HS-27A (cell line): ENCODE measurements at regions not wholly inside any gene's neighbourhood (a gene's known extent, or its start where the extent isn't known, plus 50 kb on each side); places are given as distances from the start of the nearest gene placed in this dataset.

Source experiments
- DNase-seq: peaks from one replicate; pipeline ENCODE4 v3.0.0-alpha.2; 2012; ENCODE audit warnings: low read depth, missing footprints

DNA sequence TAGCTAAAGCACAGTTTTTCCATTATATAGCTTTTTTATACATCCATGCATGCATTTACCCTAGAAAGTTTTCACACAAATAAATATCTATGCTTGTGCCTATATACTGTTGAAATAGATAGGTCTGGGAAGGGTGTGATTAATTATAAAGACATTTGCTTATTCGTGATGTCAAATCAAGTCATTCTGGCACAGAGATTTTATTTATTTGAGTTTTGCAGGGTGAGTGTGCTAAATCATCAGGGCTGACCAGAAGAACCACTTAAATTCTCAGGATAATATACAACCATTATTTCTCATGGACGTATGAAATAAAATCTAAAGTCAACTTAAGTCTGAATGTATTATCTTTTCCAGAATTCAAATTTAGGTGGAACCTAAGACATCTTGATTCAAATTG lies 295.5 kb downstream of the EPHA4 start:
- DNase-seq = no peak

DNA sequence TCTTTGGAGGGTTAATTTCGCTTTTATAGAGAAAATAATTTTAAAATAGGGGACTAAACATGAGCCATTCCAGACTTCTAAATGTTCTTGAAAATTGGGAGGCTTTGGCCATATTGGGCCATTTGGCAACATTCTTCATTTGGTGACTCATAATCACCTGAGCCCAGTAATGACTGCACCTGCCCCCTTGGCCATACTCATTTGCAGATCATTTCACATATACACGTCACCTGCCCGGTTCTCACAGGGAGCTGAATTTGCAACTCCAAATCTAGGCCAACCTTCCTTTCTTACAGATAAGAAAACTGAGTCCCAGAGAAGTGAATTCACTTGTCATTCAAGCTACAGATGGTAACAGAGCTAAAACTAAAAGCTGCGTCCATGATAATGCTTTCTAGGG lies 289.7 kb downstream of the EPHA4 start:
- no peak for DNase-seq

DNA sequence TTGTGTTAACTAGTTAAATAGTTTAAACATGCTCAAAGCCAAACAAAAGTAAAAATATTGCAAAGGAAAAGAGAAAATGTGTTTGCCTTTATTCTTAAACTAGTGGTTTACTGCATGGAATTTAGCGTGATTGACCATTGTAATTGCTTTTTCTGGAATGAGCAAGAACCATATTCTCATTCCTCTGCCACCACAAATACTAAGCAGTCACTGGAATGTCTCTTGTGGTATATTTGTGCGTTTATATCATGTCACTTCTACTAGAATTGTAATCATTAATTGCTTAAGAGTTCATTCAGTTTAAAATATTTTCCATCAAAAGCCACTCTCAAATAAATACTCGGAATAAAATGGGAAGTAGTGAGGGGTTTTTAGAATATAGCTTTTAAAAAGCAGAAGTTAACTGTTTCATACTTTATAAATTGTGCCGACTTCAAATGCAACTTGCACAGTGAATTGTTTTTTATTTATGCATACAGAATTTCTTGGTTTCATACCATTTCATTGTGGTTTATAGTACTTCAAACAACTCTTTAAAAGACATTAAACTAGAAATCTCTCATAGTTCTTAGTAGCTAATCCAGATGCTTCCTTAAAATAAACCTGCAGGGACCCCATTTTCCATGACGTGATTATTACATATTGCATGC lies 288.1 kb downstream of the EPHA4 start:
- peak; percentile 17 for DNase-seq

GRCh38 chr2:221285148-221285547 lies 287.0 kb downstream of the EPHA4 start:
- DNase-seq = no peak

DNA sequence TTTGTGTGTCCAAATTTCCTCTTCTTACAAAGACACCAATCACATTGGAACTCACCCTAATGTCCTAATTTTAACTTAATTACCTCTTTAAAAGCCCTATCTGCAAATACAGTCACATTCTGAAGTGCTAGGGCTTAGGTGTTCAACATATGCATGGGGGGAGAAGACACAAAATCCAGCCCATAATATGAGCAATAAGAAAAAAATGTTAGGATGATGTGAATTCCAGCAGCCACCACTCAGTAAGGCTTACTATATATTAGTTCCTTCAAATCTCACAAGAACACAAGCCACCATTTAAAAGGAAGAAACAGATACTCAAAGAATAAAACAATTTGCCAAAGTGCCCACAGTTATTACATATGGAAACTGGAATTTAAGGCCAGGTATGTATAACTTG lies 285.7 kb downstream of the EPHA4 start:
- DNase-seq = no peak

DNA sequence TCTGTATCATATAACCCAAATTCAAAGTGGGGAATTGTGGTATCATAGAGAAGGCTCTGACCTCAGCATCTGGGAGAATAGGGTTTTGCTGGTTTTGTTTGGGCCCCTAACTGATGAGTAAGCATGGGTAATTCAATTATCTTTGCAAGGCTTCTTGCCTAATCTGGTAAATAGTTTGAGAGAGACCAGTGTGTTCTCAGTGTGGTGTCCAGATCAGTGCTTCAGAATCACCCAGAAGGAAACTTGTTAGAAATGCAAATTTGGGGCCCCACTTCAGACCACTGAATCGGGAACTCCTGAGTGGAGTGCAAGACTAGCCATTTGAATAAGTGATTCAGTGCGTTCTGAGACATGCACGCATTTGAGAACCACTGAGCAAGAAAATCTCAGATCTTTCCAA lies 282.7 kb downstream of the EPHA4 start:
- no peak for DNase-seq

DNA sequence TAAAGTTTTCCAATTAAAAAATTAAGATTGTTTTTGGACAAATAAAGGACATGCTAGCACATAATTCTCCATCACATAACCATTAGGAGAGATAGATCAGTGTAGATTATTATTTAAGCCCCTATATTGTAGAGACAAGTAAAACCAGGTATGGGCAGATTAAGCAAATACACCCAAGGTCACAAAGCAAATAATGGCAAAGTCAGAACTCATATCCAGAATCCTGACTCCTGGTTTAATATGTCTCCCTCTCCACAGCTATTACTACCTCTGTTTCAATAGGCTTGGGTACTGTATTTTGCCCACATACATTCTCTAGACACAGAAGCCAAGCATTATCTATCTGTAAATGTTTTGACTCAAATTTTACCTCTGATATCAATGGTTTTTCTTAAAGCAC lies 282.3 kb downstream of the EPHA4 start:
- DNase-seq = no peak

GRCh38 chr2:221293949-221294742 lies 278.0 kb downstream of the EPHA4 start:
- DNase-seq = no peak

DNA sequence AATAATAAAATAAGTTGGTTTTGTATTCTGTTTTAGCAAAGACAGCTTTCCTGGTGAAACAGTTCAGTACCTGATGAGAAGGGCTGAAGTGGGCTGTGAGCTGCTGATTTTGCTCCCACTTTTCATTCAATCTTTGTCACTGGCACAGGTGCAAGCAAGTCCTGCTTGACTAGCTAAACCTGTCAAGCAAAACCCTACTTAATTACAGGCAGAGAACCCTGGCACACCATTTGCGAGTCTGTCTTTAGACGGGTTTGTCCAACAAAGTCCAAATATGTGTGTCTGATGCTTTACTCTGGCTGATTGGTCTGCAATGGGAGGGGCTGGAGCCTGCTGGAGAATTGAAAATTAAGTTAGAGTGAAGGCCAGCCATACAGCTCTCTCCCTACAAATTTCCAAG lies 267.2 kb downstream of the EPHA4 start:
- DNase-seq = no peak

DNA sequence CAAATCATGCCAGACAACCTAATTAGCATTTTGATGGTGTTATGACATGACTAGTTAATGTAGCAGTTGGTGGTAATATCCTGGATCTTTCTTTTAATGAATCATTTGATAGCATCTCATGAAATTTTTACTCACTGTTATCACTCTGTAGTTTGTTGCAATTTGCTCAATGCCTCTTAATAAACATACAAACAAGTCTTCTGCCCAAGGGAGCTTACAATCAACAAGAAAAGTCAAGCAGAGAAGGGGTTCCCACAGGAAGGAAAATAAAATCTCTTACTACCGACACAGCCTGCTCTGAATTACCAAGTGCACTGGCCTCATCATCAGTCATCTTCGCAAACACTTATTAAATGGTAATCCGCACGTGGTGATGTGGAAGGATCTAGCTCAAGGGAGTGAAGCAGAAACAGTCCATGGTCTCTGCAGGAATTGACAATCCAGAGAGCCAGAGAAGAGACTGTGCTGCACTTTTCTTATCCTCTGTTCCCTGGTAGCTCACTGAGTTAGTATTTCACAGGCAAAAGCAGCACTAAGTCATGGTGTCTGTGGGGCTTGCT lies 263.5 kb downstream of the EPHA4 start:
- DNase-seq = no peak

GRCh38 chr2:221309892-221310583 lies 262.1 kb downstream of the EPHA4 start:
- DNase-seq = no peak

GRCh38 chr2:221310730-221311129 lies 261.4 kb downstream of the EPHA4 start:
- no peak for DNase-seq

GRCh38 chr2:221312634-221313033 lies 259.5 kb downstream of the EPHA4 start:
- DNase-seq = no peak

GRCh38 chr2:221314786-221315185 lies 257.3 kb downstream of the EPHA4 start:
- DNase-seq = no peak

GRCh38 chr2:221318376-221319130 lies 253.6 kb downstream of the EPHA4 start:
- DNase-seq = no peak

- DNase-seq = no peak
Measured at GRCh38 chr2:221322741-221323140, 249.4 kb downstream of the EPHA4 start.

DNA sequence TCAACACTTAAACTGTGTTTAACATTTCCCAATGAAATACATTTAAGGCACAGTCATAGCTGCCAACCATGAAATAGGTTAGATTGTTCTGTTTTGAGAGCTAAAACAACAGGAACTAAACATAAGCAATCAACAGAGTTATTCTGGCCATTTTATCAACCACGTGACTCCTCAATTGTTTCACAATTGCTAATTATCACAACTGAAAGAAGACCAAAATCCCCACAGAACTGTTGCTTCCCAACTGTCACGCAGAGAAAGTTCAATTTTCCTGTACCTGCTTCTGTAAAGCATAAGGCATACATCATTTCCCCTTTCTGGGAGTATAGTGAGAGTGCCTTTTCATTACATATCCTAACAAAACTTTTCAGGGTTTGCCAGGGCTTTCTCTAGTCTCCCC lies 248.6 kb downstream of the EPHA4 start:
- no peak for DNase-seq

DNA sequence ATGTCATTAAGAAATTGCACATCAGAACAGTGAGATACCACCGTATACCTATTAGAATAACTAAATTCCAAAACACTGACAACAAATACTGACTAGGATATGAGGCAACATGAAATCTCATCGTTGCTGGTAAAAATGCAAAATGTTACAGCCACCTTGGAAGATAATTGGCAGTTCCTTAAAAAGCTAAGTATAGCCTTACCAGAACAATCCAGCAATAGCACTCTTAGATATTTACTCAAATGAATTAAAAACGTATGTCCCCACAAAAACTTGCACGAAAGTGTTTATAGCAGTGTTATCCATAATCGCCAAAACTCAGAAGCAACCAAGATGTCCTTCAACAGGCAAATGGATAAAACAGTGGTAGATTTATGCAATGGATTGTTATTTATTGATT lies 241.7 kb downstream of the EPHA4 start:
- no peak for DNase-seq

DNA sequence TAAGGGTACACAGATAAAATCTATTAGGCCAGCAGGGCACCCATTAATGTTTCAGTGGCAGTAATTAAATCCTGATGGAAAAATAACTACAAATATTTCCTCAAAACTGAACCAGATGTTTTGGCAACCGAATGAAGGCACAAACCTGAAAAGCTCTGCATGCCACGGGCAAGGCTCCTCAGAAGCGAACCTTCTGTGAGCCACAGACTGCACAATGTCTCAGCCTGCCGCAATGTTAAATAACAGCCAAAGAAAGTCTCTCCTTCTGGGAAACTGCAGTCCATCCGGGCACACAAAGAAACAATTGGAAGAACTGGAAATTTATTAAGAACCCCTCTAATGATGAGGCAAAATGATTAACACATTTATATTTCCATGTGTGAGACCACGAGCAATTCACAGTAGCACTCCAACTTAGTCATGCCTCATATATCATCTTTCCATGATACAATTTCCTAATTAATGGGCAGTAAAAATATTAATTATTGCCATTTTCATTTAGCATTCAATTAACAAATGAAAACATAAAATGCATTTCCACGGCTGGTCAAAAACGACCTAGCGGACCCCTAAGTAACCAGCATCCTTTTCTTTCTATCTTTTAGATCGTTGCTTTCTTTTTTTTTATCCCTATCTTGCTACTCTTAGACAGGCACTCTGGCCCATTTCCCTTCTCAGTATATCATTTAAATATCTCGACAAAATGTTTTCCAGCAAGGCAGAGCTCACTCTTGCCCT lies 237.5 kb downstream of the EPHA4 start:
- DNase-seq = no peak

- DNase-seq = no peak
Measured at GRCh38 chr2:221335219-221335752, 236.8 kb downstream of the EPHA4 start.

DNA sequence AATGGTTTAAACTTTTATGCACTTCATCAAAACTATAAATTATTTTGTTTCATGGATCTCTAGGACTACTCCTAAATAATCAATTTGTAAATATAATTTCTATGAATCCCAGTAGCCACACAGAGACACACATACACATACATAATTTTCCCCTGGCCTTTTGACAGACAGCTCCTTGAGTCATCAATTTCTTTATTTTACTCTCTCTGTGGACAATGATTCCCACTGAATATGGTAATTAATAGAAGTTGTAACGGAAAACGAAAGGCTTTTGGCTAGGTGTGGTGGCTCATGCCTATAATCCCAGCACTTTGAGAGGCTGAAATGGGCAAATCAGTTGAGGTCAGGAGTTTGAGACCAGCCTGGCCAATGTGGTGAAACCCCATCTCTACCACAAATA lies 235.1 kb downstream of the EPHA4 start:
- no peak for DNase-seq
